Large intestine (tissue), 3 donors: ENCODE measurements at regions not wholly inside any gene's neighbourhood (a gene's known extent, or its start where the extent isn't known, plus 50 kb on each side); places are given as distances from the start of the nearest gene placed in this dataset.
"Not testable (repeated sequence)": the region's sequence is repeated elsewhere in the genome, so short reads cannot be mapped to it uniquely, and the experiment has no call there.

Source experiments
- DNase-seq, 2 donors: peaks; one replicate each; pipeline versions ENCODE4 v3.0.0 to v3.0.0-alpha.2; 2013
- H3K27ac ChIP-seq: one replicate; pipeline ENCODE4 v1.5.1; 2013; ENCODE audit warnings: low read length
- H3K27me3 ChIP-seq: 2 replicates; pipeline ENCODE4 v1.6.1; 2013; ENCODE audit warnings: low read length; ENCODE audit not compliant: control insufficient read depth, insufficient read depth
- H3K36me3 ChIP-seq: 2 replicates; pipeline ENCODE4 v1.6.1; 2013; ENCODE audit warnings: low read length; ENCODE audit not compliant: control insufficient read depth, insufficient read depth
- H3K4me1 ChIP-seq: one replicate; pipeline ENCODE4 v1.6.1; 2013; ENCODE audit warnings: low read length; ENCODE audit not compliant: control insufficient read depth, insufficient read depth
- H3K4me3 ChIP-seq: one replicate; pipeline ENCODE4 v1.5.1; 2013; ENCODE audit warnings: low read length
- H3K9me3 ChIP-seq: one replicate; pipeline ENCODE4 v1.6.1; 2013; ENCODE audit warnings: mild to moderate bottlenecking, low read depth, low read length, moderate library complexity; ENCODE audit not compliant: control insufficient read depth
- WGBS: methylation state at CpG from one replicate; pipeline ENCODE4 v1.1.5; 2013; ENCODE audit warnings: low lambda C conversion rate; ENCODE audit not compliant: insufficient coverage; 5-methylcytosine and 5-hydroxymethylcytosine counted together

GRCh38 chr3:76310089-76310488 is 524.7 kb upstream of the ZNF717 start:
- H3K4me1 ChIP-seq = no peaks in the 10 kb centered on the region
- no peaks in the 10 kb centered on the region for H3K36me3 ChIP-seq
- H3K9me3 ChIP-seq = no peaks in the 10 kb centered on the region
- no peak for DNase-seq
- WGBS = no CpG with 5 or more reads among the region's 8 CpGs
- H3K27me3 ChIP-seq = no peaks in the 10 kb centered on the region
- H3K27ac ChIP-seq = no peak overlapping the region
- no peak overlapping the region for H3K4me3 ChIP-seq

GRCh38 chr3:76310667-76311066 is 525.3 kb upstream of the ZNF717 start:
- WGBS = 100% methylated on average over 1 of the region's 7 CpGs
- H3K27ac ChIP-seq = no peak overlapping the region
- H3K27me3 ChIP-seq = no peaks in the 10 kb centered on the region
- H3K36me3 ChIP-seq = no peaks in the 10 kb centered on the region
- no peak overlapping the region for H3K4me3 ChIP-seq
- H3K9me3 ChIP-seq = no peaks in the 10 kb centered on the region
- no peaks in the 10 kb centered on the region for H3K4me1 ChIP-seq
- DNase-seq = no peak

GRCh38 chr3:76311941-76312340 is 526.6 kb upstream of the ZNF717 start:
- no peaks in the 10 kb centered on the region for H3K36me3 ChIP-seq
- no peaks in the 10 kb centered on the region for H3K9me3 ChIP-seq
- no peaks in the 10 kb centered on the region for H3K4me1 ChIP-seq
- WGBS = 67% methylated on average over 1 of the region's 4 CpGs
- H3K4me3 ChIP-seq = no peak overlapping the region
- no peak overlapping the region for H3K27ac ChIP-seq
- no peaks in the 10 kb centered on the region for H3K27me3 ChIP-seq
- DNase-seq = no peak

- no CpG with 5 or more reads among the region's 6 CpGs for WGBS
- H3K27me3 ChIP-seq, H3K4me1 ChIP-seq, H3K4me3 ChIP-seq, H3K9me3 ChIP-seq, H3K36me3 ChIP-seq, DNase-seq, H3K27ac ChIP-seq: not testable (repeated sequence)
These were observed 530.6 kb upstream of the ZNF717 start for GRCh38 chr3:76315906-76316305.

GRCh38 chr3:76321614-76322013 is 536.3 kb upstream of the ZNF717 start:
- no peaks in the 10 kb centered on the region for H3K4me1 ChIP-seq
- no peak overlapping the region for H3K27ac ChIP-seq
- no peak for DNase-seq
- 86% methylated on average over 1 of the region's 4 CpGs for WGBS
- no peaks in the 10 kb centered on the region for H3K9me3 ChIP-seq
- no peaks in the 10 kb centered on the region for H3K36me3 ChIP-seq
- H3K4me3 ChIP-seq = no peak overlapping the region
- H3K27me3 ChIP-seq = no peaks in the 10 kb centered on the region

GRCh38 chr3:76324101-76324500 is 538.8 kb upstream of the ZNF717 start:
- no peaks in the 10 kb centered on the region for H3K27me3 ChIP-seq
- no peaks in the 10 kb centered on the region for H3K4me1 ChIP-seq
- H3K4me3 ChIP-seq = no peak overlapping the region
- H3K36me3 ChIP-seq = no peaks in the 10 kb centered on the region
- no peak overlapping the region for H3K27ac ChIP-seq
- 80% methylated on average over 2 of the region's 4 CpGs for WGBS
- DNase-seq = no peak
- no peaks in the 10 kb centered on the region for H3K9me3 ChIP-seq

GRCh38 chr3:76345878-76346277 is 560.5 kb upstream of the ZNF717 start:
- Histone ChIP-seq H3K9me3 (no peaks in the 10 kb centered on the region), H3K4me3 (no peak overlapping the region), H3K27me3 (no peaks in the 10 kb centered on the region), H3K4me1 (no peaks in the 10 kb centered on the region), H3K36me3 (no peaks in the 10 kb centered on the region), H3K27ac (no peak overlapping the region)
- DNase-seq = no peak
- no CpG with 5 or more reads among the region's 2 CpGs for WGBS

- no peaks in the 10 kb centered on the region for H3K36me3 ChIP-seq
- no peaks in the 10 kb centered on the region for H3K27me3 ChIP-seq
- H3K4me1 ChIP-seq = no peaks in the 10 kb centered on the region
- no peak overlapping the region for H3K27ac ChIP-seq
- DNase-seq = no peak
- H3K4me3 ChIP-seq = no peak overlapping the region
- WGBS = 92% methylated on average over 3 of the region's 3 CpGs
- no peaks in the 10 kb centered on the region for H3K9me3 ChIP-seq
These were observed 561.3 kb upstream of the ZNF717 start for GRCh38 chr3:76346690-76347089.

- H3K4me1 ChIP-seq = no peaks in the 10 kb centered on the region
- H3K27me3 ChIP-seq = no peaks in the 10 kb centered on the region
- H3K27ac ChIP-seq = no peak overlapping the region
- H3K4me3 ChIP-seq = no peak overlapping the region
- no peaks in the 10 kb centered on the region for H3K9me3 ChIP-seq
- no CpG with 5 or more reads among the region's 3 CpGs for whole genome bisulfite sequencing
- no peaks in the 10 kb centered on the region for H3K36me3 ChIP-seq
- no peak for DNase-seq
These were observed 564.5 kb upstream of the ZNF717 start for GRCh38 chr3:76349715-76350480.

GRCh38 chr3:76352051-76352450 is 566.7 kb upstream of the ZNF717 start:
- Histone ChIP-seq H3K4me3 (no peak overlapping the region), H3K27me3 (no peaks in the 10 kb centered on the region), H3K36me3 (no peaks in the 10 kb centered on the region), H3K4me1 (no peaks in the 10 kb centered on the region), H3K27ac (no peak overlapping the region), H3K9me3 (no peaks in the 10 kb centered on the region)
- DNase-seq = no peak
- WGBS = no CpG with 5 or more reads among the region's 1 CpG
